ENCODE measurements at regions not wholly inside any gene's neighbourhood (a gene's known extent, or its start where the extent isn't known, plus 50 kb on each side); places are given as distances from the start of the nearest gene placed in this dataset.

GRCh38 chr10:28986856-28987255 is 302.0 kb upstream of the LYZL1 start:
- no peak overlapping the region for H3K27ac ChIP-seq
- no peak for DNase-seq (ENCODE audit: low spot score)
- TF ChIP-seq CTCF (conservative IDR thresholded peaks at IDR 0.05; ENCODE audit: low read depth), result no peak
- ChIA-PET POLR2A (ENCODE audit: low non-redundant PET) (no interaction called here), CTCF (no interaction called here)

- ChIA-PET CTCF (no interaction called here), POLR2A (ENCODE audit: low non-redundant PET) (no interaction called here)
- DNase-seq (ENCODE audit: low spot score), result no peak
- TF ChIP-seq CTCF (conservative IDR thresholded peaks at IDR 0.05; ENCODE audit: low read depth), result no peak
- no peak overlapping the region for H3K27ac ChIP-seq
Measured at GRCh38 chr10:28987555-28988320, 301.1 kb upstream of the LYZL1 start.

GRCh38 chr10:28988980-28989379 is 299.9 kb upstream of the LYZL1 start:
- ChIA-PET CTCF (no interaction called here), POLR2A (ENCODE audit: low non-redundant PET) (no interaction called here)
- H3K27ac ChIP-seq, result no peak overlapping the region
- no peak for DNase-seq (ENCODE audit: low spot score)
- no peak for TF ChIP-seq CTCF (conservative IDR thresholded peaks at IDR 0.05; ENCODE audit: low read depth)

GRCh38 chr10:28991333-28992270 is 297.3 kb upstream of the LYZL1 start:
- DNase-seq (ENCODE audit: low spot score), result peak; percentile 76
- CTCF ChIA-PET, result interaction anchor here (0.5 to 0.7 kb wide), 9 partner anchors 12 to 457 kb away, joined by 3 to 4 read pairs (median 3); no protein-coding TSS in a partner anchor
- peak overlapping the region; percentile 46; the same call in 1 of the 2 replicates for H3K27ac ChIP-seq
- no peak; the same call in 1 of the 2 replicates for TF ChIP-seq CTCF (conservative IDR thresholded peaks at IDR 0.05; ENCODE audit: low read depth)
- POLR2A ChIA-PET (ENCODE audit: low non-redundant PET), result interaction anchor here (0.6 kb wide), 1 partner anchor 31 kb away, joined by 4 read pairs; no protein-coding TSS in a partner anchor

DNA sequence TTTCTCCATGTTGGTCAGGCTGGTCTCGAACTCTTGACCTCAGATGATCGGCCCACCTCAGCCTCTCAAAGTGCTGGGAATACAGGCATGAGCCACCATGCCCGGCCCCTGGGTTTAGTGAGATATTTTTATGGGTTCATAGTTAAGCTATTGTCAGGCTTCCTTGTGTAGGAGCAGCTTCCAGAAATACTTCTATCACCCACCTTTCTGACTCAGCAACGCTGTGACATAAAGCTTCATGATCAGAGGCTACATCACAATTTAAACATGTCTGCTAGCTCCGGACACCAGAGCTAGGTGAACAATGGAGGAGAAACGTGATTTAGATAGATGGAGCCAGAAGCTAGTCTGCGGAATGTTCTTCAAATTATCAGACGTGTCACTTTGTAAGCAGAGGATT is 295.8 kb upstream of the LYZL1 start:
- POLR2A ChIA-PET (ENCODE audit: low non-redundant PET), result no interaction called here

More for the DNA sequence above, 295.8 kb upstream of the LYZL1 start:
- no peak overlapping the region for H3K27ac ChIP-seq
- no peak for DNase-seq (ENCODE audit: low spot score)
- CTCF ChIA-PET, result no interaction called here
- TF ChIP-seq CTCF (conservative IDR thresholded peaks at IDR 0.05; ENCODE audit: low read depth), result no peak
